GM18868 (cell line): ENCODE measurements at regions not wholly inside any gene's neighbourhood (a gene's known extent, or its start where the extent isn't known, plus 50 kb on each side); places are given as distances from the start of the nearest gene placed in this dataset.
"Not testable (repeated sequence)": the region's sequence is repeated elsewhere in the genome, so short reads cannot be mapped to it uniquely, and the experiment has no call there.

Source experiments
- ATAC-seq: cut with Tn5 transposase; IDR thresholded peaks from one replicate; pipeline ENCODE4 v1.9.1; 2021; ENCODE audit warnings: mild to moderate bottlenecking, moderate library complexity; ENCODE audit not compliant: unreplicated experiment

DNA sequence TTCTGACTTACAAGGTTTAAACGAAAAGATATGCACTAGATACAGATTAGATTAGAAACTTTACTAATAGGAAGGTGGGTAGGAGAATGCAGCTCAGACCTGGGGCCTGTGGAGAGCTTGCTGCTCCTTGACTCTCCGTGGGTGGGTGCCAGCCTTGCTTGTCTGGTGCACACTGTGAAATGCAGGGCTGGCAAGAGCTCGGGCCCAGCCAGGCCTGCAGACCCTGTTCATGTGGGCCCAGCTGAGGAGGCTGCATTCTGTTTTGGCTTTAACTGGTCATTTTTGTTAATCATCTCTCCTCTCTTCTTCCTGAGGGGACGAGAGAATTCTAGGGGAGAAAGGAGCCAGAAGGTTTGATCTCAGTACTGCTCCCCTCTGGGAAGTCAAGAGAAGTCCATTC, 325.4 kb downstream of the QKI start:
- no peak for ATAC-seq

DNA sequence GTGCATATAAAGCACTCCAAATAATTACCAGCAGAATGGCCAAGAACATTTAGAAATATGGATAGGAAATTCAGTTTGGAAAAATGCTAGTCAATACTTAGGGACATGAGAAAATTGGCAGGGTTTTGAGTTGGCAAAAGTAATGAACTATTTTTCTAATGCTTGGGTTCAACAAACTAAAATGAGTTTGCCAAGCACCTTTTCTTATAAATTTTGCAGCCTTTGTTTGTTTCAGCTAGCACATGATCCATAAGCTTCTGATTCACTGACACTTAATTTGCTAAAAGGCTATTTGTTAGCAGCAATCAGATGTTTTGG, 324.8 kb downstream of the QKI start:
- ATAC-seq = no peak

DNA sequence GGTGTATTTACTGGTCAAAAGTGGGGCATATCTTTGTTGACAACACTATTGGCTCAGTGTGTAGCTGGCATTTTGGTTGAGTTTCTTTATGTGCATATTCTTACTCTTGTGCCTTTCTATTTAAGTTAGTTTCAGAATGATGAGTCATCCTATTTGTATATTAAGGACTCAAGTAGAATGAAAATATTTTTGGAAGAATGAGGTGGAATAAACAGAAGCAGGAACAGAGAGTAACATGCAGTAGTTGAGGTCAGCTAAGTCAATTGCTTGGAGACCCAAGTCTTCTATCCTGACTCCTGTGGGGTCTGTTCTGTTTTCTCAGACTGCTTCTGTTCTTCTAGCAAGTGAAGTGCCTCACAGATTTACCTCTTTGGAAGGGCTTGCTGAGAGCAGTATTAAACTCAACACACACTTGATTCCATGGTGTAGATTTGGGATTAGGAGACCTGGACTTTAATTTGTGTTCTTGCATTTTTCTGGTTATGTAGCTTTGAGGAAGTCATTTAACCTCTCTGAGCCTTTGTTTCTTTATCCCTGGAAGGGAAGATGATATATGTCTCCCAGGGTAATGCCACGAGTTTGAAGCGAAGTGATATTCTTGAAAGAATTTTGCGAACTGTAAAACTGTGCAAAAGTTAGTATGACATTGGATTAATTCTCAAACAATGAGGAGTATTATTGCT, 324.3 kb downstream of the QKI start:
- ATAC-seq = peak; percentile 92

DNA sequence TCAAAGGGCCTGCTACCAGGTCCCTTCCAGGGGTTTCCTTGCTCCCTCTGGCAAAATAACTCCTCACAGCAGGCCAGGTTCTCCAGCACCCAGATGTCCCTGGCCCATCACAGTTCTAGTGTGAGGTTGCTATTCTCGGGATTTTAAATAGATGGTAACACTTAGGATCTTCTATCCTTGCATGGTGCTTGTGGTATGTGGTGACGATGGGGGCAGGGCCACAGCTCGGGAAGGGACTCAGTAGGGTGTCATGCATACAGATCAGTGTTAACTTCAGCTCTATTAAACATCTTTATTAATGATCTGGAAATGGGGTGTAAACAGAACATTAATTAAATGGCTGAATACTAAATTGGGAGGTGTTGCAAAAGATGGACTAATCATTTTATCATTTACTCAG, 323.8 kb downstream of the QKI start:
- peak; percentile 10 for ATAC-seq

DNA sequence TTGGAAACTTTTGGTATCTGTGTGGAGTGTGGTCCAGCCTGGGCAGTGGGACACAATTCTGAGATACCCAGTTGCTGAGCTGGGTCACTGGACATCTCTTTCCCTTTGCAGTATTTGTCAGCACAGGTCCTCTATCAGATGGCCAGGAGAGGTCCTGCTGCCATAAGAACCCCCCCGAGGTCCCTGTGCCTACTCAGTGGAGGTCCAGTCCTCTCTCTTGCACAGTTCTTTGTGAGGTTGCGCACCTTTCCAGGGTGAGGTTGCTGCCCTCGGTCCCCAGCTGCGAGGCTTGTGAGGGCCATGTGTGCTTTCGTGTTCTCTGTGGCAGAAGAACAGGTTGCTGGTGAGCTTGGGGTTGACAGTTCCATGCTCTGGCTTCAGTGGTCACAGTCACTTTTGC, 320.6 kb downstream of the QKI start:
- no peak for ATAC-seq

DNA sequence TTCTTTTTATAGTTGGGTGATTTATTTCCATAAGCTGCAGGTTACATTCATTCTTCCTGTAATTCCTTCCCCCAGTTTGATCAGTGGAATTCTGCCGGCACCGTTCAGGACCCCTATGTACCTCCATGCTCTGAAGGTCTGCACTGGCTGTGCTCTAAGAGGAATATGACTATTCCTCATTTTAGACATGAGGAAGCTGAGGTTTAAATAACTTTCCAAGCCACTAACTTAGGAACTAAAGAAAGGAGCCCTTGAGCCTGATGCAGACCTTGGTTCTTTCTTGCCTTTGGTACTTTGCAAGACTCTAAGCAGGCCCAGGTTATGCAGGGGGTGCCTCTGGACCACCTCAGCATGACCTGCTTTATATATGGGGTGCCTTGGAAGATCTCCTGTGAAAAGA, 318.5 kb downstream of the QKI start:
- no peak for ATAC-seq

DNA sequence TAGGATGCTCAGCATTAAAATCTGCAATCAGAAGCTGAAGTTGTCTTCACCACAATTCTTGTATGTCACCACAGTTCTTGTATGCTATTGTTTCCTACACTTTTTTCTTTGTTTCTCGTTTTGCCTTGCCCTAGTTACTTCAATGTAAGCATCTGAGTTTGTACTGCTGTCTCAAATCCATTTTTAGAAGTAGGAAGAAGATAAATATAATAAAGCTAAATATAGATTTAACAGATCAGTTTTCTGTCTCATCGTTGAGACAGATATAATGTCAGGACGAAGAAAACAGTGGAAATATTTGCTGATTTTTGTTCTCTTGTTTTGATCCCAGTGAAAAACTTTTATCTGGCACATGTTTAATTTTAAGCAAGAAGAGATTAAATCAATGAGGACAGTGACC, 318.0 kb downstream of the QKI start:
- peak; percentile 42 for ATAC-seq

DNA sequence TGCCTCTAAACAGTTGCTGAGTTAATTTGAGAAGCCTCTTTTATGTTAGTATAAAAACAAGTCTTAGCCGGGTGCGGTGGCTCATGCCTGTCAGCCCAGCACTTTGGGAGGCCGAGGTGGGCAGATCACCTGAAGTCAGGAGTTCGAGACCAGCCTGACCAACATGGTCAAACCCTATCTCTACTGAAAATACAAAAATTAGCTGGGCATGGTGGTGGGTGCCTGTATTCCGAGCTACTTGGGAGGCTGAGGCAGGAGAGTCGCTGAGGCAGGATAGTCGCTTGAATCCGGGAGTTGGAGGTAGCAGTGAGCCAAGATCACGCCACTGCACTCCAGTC, 317.5 kb downstream of the QKI start:
- ATAC-seq = not testable (repeated sequence)

DNA sequence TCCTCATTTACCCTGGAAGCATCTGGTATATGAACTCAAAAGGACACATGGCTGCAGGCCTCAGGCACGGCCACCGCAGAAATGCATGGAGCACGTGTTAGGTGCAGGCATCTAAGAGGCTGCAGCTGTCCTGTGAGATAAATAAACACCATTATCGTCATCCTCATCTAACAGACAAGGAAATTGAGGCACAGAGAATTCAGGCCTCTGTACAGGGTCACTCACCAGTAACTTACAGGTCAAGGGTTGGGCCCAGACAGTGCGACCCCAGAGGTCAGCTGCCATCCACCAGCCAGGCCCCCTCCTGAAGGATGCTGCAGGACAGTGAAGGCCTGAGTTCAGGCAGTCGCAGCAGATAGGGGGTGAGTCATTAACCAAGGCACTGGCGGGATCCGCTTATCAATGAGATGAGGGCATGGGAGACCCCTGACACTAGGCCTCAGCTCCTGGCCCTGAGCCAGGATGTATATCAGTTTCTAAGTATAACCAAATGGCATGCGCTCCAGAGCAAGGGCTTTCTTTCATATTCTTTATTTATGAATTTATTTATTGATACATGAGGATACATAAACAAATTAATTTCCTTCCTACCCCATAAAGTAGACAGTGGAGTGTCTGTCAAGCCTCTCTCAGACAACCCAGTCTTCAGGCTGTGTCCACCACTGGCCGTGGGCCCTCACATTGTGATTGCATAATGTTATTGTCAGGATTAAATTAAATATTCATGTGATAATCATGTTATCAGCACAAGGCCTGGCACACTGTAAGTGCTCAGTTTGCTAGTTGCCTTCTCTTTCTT, 316.9 kb downstream of the QKI start:
- no peak for ATAC-seq

DNA sequence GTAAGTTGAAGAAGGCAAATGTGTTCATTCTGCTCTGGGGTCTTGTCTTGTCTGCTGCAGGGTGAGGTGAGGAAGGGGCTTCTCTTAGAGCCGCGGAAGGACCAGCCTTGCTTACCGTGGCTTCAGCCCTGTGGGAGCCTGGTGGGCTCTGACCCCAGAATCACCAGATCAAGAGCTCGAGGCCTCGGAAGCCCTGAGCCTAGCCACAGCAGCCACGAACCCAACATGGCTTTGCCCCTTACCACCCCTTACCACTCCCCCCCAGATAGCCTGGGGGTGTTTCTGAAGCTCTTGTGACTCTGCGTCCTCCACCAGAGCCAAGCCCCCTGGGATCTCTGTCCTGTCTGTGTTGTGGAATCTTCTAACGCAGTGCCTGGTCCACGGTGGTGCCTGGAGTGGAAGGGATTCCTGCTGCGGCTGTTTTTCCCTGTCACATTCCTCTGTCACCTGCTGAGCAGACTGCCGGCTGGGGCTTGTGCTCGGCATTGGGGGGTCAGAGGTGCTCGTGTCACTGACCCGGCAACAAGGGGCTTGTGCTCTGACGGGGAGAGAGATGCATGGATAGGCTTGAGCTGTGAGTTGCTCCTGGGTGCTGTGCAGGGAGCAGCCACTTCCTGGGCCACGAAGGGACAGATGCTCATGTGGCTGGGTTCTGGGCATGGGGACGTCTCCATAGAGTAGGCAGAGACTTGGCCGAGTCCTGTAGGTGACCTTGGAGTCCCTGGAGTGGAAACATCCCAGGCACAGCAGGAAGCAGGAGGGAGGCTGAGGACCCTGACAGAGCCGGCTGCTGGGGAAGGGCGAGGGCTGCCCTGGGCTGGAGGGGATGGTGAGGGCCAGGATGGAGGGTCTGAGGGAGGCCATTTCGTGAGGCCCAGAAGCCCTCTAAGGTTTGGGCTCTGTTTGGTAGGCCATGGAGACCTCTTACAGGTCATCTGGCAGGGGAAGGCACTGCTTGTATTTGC, 316.0 kb downstream of the QKI start:
- ATAC-seq = no peak

DNA sequence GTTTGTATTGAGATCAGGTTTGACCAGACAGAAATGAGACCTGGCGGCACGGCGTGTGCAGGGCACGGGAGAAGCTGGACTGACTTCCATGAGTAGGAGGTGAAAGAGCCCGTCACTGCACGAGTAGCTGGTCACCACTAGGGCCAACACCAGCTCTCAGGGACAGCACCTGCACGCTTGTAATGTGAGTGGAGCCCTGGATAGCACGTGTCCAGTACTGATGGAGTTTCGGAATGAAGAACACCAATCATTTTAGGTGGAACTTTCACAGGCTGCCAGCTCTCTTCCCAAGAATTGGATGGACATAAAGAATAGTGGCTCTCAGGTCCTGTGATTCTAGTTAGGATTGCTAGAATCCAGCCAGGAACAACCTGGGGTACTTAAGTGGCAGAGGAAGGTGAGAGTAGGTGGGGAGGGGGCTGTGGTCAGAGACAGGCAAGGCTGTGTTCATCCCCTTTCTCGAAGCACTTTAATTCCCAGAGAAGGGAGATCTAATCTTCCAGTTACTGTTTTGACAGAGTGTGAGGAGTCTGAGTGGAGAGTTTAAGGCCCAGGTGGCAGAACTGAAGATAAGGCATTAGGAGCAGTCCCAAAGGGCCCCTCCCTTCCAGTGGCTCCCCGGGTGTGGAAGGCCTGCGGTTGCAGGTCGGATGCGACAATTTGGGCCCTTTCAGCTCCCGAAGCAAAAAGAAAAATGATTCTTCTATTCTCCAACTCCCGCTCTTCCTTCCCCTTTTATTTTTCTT, 314.8 kb downstream of the QKI start:
- ATAC-seq = no peak

DNA sequence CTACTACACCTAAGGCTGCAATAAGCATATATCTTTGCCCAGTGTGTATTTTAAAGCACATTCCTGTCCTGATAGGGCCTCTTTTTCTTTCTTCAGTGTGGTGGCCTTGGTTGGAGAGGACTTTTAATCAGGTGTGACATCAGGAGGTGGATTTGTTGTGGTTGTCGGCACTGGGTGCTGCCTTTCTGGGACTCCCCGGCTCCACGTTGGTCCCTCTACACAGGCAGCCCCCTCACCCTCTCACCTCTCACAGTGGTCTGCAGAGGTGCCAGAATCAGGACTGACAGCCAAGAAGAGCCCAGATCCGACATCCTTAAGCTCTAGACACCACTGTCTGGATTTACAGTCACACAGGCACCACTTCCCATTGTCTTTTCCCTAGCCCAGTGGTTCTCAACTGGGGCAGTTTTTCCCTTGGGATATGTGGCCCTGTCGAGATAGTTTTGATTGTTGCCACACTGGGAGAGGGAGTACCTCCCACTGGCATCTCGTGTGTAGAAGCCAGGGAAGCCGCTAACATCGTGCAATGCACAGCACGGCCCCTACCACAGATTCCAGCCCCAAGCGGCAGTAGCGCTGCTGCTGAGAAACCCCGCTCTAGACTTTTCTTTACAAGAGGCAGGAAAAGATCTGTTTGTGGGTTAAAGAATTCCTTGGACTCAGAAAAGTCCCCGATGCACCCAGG, 314.1 kb downstream of the QKI start:
- ATAC-seq = no peak

DNA sequence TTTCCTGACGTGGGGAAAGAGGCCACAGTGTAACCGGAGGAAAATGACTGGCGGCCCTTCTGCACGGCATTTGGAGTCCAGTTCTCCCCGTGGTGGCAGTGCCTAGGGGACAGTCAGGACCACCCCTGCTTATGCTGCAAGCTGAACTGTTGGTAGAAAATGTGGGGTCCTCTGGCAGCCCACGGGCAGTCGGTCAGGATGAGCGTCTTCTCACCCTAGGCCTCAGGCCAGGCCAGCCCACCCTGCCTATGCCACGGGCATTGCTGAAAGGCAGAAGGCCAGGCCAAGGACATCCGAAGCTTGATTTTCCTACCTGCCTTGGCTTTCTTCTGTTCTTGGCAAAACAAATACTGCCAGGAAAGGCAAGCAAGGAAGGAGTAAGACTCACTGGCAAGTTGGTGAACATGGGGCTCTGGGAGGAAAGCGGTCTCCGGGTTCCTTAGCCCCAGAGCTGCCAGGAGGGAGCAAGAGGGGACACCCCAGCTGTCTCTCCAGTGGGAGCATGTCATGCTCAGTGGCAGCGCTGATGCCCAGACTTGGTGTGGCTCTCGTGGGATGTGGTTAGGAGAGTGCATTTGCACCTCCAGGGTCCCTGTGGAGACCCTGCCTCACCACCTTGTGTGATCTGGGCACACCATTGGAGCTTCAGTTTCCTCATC, 311.6 kb downstream of the QKI start:
- no peak for ATAC-seq

DNA sequence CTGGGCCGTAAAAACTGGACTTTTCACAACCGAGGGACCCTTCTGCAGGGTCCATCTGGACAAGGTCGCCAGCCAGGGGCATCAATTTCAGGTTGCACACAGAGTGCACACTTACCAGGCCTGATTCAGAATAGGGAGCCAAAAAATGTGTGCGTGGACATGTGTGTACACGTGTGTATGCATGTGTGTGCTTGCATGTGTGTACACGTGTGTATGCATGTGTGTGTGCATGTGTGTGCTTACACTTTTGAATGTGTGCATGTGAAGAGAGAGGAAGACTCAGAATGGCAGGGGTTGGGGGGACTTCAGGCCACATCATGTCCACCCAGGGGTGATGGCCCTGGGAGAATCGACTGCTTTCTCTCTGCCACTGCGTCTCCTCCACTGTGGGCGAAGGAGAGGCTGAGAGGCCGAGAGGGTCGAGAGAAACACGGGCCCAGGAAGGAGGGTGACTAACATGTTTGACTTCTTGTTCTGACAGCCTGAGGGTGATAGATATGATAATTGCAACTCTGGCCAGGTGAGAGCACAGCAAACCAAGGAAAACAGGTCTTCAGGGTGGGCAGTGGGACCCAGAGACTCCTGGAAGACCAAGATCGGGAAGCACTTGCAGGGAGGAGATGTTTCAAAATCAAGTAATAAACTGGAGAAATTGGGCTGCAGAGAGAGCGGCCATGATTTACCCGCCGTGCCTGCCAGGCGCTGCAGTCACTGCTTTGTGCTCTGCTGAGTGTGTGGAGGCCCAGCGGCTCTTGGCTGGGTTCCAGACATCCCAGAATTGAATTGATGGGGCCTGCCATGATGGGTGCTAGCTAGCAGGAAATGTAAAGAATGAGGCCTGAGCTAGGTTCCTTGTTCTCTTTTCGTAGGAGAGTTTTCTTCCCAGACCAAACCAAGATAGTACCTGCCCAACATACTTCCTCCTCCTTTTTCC, 310.8 kb downstream of the QKI start:
- ATAC-seq = no peak

DNA sequence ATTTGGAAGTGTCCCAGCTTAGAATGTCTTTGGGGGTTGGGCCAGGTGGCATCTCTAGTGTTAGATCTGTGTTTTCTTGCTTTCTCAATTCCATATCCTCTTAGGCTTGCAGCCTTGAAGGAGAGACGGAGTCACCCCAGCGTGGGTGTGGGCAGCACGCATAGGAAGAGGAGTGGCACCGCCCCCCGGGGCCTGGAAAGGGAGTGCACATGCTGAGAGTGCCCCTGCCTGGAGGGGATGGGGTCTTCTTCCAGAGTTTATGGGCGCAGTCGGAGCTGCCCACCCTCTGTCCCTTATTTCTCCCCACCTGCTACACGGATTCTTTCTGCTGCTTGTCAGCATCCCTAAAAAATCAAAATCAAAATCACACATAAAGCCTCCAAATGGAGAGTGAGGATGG, 309.7 kb downstream of the QKI start:
- no peak for ATAC-seq

DNA sequence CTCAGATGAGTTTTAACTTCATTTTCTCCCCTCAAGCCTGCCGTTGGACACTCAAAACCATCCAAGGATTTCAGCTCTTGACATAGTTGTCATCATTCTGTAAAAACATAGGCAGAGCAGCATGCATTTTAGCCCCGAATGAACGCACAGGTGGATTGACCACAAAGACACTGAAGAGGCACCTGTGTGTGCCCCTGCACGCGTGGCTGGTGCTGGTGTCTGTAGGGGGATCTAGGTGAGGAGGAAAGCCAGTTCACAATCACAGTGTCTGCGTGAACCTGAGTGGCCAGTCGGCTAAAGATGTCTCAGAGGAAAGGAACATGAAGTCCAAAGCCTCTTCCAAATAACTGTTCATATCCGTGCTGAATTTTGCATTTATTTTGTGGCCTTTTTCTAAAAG, 309.2 kb downstream of the QKI start:
- no peak for ATAC-seq

DNA sequence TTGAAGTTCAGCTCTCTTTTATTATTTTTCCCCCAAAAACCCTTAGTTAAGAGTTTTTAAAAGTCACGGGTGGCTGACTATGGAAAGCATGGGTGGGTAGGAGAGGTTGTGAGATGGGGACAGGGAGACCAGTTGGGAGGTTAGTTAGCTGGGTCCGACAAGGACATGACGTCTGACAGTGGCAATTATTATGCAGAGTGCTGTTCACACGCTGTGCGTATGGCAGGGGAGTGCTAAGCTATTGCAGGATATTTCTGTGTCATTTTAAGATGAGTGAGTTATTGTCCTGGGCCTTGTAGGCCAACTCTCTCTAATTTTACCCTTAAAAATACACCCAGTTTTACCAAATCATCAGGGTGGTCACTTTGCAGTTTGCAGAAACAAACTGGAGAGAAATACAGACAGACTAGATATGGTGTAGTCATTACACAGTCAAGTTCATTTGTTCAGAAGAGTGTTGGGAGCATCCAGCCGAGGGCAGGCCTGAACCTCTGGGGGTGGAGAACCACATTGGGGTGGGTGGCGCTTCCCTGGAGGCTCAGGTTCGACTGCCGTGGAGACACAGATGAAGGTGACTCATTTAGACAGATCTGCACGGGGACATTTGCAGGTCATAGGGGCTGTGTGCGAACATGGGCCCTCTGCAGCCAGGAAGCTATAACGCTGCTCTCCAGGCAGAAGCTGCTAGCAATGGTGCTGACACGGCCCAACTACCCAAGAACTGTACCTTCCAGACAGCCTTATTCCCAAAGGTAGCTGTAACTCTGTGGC, 307.6 kb downstream of the QKI start:
- no peak for ATAC-seq

DNA sequence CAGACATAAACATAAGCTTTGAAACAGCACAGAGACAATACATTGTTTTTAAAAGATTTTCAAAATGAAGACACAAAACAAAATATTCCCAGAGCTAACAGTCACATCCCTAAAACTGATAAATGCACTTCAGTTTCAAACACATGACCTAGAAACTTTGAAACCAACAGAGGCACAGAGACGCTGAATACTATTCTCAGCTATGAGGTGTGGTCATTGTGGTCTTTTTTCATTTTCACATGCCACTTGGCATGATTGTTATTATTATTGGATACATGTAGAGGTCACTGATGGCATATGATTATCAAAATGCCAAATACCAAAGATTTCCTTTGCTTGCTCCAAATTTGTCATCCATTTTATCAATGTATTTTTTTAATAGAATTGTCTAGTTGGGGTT, 306.9 kb downstream of the QKI start:
- ATAC-seq = peak; percentile 36
